ENCODE measurements at regions not wholly inside any gene's neighbourhood (a gene's known extent, or its start where the extent isn't known, plus 50 kb on each side); places are given as distances from the start of the nearest gene placed in this dataset.

DNA sequence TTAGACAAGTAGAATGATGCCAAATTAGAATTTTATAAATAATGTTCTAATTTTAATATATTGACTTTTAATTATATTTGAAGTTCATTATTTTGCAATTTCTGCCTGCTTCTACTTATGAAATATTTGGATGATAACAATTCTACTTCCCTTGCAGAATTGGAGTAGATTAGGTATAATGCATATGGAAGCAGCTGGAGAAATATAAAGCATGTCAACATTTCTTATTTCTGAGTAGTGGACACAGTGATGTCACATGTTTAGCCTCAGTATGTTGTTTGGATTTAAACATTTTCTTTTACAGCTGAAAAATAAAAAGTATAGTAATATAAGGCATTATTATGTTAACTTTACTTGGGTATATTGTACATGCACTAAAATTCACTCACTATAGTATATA is 344.2 kb upstream of the E2F7 start:
- H3K27ac ChIP-seq (ENCODE audit: low read depth, low read length): no peak overlapping the region
- DNase-seq (ENCODE audit: low read depth in 4 of 6, low spot score in 6 of 6): no peak
- no peaks in the 10 kb centered on the region for H3K27me3 ChIP-seq (ENCODE audit: control insufficient read depth, insufficient read depth, low read length)
- H3K4me1 ChIP-seq (ENCODE audit: control insufficient read depth, insufficient read depth, low read length): no peaks in the 10 kb centered on the region
- no peak overlapping the region for H3K4me3 ChIP-seq (ENCODE audit: low read depth, low read length)
- no peaks in the 10 kb centered on the region for H3K9me3 ChIP-seq (ENCODE audit: control insufficient read depth, insufficient read depth, low read length)
- H3K36me3 ChIP-seq (ENCODE audit: control insufficient read depth, insufficient read depth, low read length): no peaks in the 10 kb centered on the region

DNA sequence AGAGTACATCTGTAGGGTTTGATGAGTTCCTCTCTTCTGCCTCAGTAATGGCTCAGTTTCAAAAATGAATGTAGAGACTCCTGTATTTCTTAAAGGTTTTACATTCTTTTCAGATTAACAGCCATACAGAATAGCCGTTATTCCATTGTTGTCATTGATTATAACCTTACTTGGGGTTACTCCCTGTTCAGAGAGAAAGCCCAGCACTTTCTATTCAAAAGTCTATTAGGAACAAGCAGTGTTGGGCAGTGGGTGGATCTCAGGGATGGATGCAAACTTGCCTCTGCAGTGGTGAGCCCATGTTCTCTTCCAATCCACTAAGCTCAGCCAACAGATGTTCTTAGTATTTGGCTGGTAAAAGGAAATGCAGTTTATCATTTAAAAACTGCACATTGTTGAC is 342.6 kb upstream of the E2F7 start:
- Histone ChIP-seq H3K27ac (ENCODE audit: low read depth, low read length) (no peak overlapping the region), H3K27me3 (ENCODE audit: control insufficient read depth, insufficient read depth, low read length) (no peaks in the 10 kb centered on the region), H3K4me1 (ENCODE audit: control insufficient read depth, insufficient read depth, low read length) (no peaks in the 10 kb centered on the region), H3K4me3 (ENCODE audit: low read depth, low read length) (no peak overlapping the region), H3K9me3 (ENCODE audit: control insufficient read depth, insufficient read depth, low read length) (no peaks in the 10 kb centered on the region), H3K36me3 (ENCODE audit: control insufficient read depth, insufficient read depth, low read length) (no peaks in the 10 kb centered on the region)
- no peak for DNase-seq (ENCODE audit: low read depth in 4 of 6, low spot score in 6 of 6)
- WGBS (ENCODE audit: insufficient coverage): no CpG with 5 or more reads among the region's 1 CpG

DNA sequence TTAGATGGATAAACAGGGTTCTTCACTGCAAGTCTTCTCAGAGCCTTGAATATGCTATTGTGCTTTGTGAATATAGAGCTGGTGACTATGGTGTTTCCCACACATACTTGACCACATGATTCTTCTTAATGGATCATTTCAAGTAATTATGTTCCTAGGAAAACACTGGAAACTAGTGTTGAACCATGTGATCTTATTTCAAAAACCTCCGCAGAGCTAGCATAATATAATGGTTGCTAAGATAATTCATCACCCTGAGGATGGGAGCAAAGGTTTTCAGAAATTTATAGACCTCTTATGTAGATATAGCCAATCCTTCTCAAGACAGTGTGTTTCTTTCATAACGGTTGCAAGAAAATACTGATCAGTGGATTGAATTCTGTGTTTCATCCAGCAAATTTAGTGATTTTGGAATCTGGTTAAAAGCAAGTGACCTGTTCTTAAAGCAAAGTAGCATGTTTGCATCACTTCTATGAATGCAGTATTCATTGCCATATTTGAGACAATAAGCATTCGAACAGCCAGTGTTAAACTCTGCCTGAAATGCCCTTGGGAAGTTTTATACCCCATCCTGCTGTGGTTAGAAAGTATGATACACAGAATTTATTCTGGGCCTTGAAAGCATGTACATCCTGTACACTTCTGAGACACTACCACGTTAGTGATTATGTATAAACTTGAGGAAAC is 341.0 kb upstream of the E2F7 start:
- no CpG with 5 or more reads among the region's 4 CpGs for WGBS (ENCODE audit: insufficient coverage)
- Histone ChIP-seq H3K27ac (ENCODE audit: low read depth, low read length) (no peak overlapping the region), H3K36me3 (ENCODE audit: control insufficient read depth, insufficient read depth, low read length) (no peaks in the 10 kb centered on the region), H3K4me1 (ENCODE audit: control insufficient read depth, insufficient read depth, low read length) (no peaks in the 10 kb centered on the region), H3K27me3 (ENCODE audit: control insufficient read depth, insufficient read depth, low read length) (no peaks in the 10 kb centered on the region), H3K4me3 (ENCODE audit: low read depth, low read length) (no peak overlapping the region), H3K9me3 (ENCODE audit: control insufficient read depth, insufficient read depth, low read length) (no peaks in the 10 kb centered on the region)
- no peak for DNase-seq (ENCODE audit: low read depth in 4 of 6, low spot score in 6 of 6)

DNA sequence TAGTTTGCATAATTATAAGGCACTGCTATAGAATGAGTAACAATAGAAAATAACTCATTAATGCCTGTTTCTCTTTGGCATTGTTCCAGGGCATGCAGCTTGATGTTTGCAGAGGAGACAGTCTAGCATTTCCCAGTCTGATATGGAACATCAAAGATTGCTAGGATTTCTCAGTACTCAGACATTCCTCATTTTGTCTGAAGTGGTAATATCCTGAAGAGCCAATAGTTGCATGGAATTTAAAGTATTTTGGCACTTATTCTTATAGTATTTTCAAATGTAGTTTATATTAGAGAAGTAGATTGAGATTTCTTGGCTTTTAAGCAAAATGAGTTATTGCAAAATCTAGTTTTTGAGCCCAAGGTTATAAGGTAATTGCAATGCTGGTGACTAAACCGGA is 337.3 kb upstream of the E2F7 start:
- peak in 2 of 6 donors; percentile 66 to 87 for DNase-seq (ENCODE audit: low read depth in 4 of 6, low spot score in 6 of 6)
- Histone ChIP-seq H3K36me3 (ENCODE audit: control insufficient read depth, insufficient read depth, low read length) (no peaks in the 10 kb centered on the region), H3K27ac (ENCODE audit: low read depth, low read length) (no peak overlapping the region), H3K4me3 (ENCODE audit: low read depth, low read length) (no peak overlapping the region), H3K4me1 (ENCODE audit: control insufficient read depth, insufficient read depth, low read length) (no peaks in the 10 kb centered on the region), H3K9me3 (ENCODE audit: control insufficient read depth, insufficient read depth, low read length) (no peaks in the 10 kb centered on the region), H3K27me3 (ENCODE audit: control insufficient read depth, insufficient read depth, low read length) (no peaks in the 10 kb centered on the region)
- WGBS (ENCODE audit: insufficient coverage): no CpG with 5 or more reads among the region's 1 CpG

DNA sequence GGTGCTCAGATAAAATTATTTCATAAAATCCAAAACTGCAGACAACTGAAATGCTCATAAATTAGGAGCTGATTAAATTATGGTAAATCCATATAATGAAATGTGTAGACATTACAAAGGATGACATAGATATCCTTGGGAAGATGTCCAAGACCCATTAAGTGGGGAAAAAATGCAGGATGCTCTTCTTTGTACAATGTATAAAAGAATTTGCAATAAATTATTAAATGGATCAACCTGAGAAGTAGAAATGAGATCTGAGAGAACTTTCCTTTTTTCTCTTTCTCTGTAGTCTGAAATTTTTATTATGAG is 336.4 kb upstream of the E2F7 start:
- DNase-seq (ENCODE audit: low read depth in 4 of 6, low spot score in 6 of 6): no peak
- Histone ChIP-seq H3K9me3 (ENCODE audit: control insufficient read depth, insufficient read depth, low read length) (no peaks in the 10 kb centered on the region), H3K4me1 (ENCODE audit: control insufficient read depth, insufficient read depth, low read length) (no peaks in the 10 kb centered on the region), H3K36me3 (ENCODE audit: control insufficient read depth, insufficient read depth, low read length) (no peaks in the 10 kb centered on the region), H3K27me3 (ENCODE audit: control insufficient read depth, insufficient read depth, low read length) (no peaks in the 10 kb centered on the region), H3K27ac (ENCODE audit: low read depth, low read length) (no peak overlapping the region), H3K4me3 (ENCODE audit: low read depth, low read length) (no peak overlapping the region)

DNA sequence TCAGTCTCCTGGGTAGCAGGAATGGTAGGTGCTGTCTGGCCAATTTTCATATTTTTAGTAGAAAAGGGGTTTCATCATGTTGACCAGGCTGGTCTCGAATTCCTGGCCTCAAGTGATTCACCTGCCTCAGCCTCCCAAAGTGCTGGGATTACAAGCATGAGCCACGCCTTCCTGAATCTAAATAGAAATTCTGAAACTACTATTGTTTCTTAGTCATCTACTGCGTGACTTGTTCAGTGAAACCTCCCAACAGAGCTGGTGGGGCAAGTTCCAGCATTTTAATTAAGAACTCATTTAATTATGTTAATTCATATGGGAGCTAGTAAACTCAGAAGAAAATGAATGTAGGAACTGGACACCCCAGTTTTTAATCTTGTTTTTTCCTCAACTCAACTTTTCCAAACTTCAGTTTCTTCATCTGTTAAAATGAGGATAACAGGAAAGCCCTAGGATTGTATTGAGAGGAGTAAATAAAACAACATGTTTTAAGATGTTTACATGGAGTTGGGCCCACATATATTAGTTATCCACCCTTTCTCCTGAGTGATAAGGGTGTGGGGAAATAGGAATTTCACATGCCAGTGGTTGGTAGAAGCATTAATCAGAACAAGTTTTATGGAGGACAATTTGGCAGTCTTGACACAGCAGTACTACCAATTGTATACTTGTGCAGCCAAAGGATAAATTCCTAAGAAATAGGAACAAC is 335.8 kb upstream of the E2F7 start:
- DNase-seq (ENCODE audit: low read depth in 4 of 6, low spot score in 6 of 6): no peak

DNA sequence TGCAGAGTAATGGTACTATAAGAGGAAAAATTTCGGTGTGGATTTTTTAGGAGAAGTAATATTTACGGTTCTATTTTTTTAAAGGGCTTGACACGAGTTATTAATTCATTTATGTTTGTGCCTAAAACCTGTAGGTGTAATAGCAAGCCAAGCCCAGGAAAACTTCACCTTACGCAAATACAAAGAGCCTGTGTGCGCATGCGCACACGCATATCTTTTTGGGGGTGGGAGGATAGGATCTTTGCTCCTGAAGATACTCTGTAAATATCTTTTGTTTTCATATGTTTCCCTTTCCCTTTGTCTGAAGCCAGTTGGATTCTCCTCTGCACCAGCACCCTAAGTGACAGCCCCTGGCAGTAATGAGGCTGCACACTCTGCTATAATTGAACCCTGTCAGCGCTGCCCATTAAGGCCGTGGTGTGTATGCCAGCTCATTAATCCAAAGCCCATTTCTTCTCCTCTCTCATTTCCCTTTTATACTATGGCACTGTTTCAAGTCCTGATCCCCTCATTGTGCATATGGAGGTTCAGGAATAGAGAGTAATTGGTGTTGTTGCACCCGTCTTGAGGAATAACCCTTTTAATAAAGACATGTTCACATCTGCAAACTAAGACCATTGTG is 327.2 kb upstream of the E2F7 start:
- H3K36me3 ChIP-seq (ENCODE audit: control insufficient read depth, insufficient read depth, low read length): no peaks in the 10 kb centered on the region
- H3K4me1 ChIP-seq (ENCODE audit: control insufficient read depth, insufficient read depth, low read length): no peaks in the 10 kb centered on the region
- H3K9me3 ChIP-seq (ENCODE audit: control insufficient read depth, insufficient read depth, low read length): no peaks in the 10 kb centered on the region
- H3K27me3 ChIP-seq (ENCODE audit: control insufficient read depth, insufficient read depth, low read length): no peaks in the 10 kb centered on the region
- peak in 2 of 6 donors; percentile 74 to 83 for DNase-seq (ENCODE audit: low read depth in 4 of 6, low spot score in 6 of 6)
- H3K4me3 ChIP-seq (ENCODE audit: low read depth, low read length): no peak overlapping the region
- WGBS (ENCODE audit: insufficient coverage): 74% methylated on average over 3 of the region's 10 CpGs
- H3K27ac ChIP-seq (ENCODE audit: low read depth, low read length): no peak overlapping the region

More for the DNA sequence above, 335.8 kb upstream of the E2F7 start:
- no peaks in the 10 kb centered on the region for H3K9me3 ChIP-seq (ENCODE audit: control insufficient read depth, insufficient read depth, low read length)
- no peak overlapping the region for H3K4me3 ChIP-seq (ENCODE audit: low read depth, low read length)
- H3K4me1 ChIP-seq (ENCODE audit: control insufficient read depth, insufficient read depth, low read length): no peaks in the 10 kb centered on the region
- H3K27ac ChIP-seq (ENCODE audit: low read depth, low read length): no peak overlapping the region
- H3K36me3 ChIP-seq (ENCODE audit: control insufficient read depth, insufficient read depth, low read length): no peaks in the 10 kb centered on the region
- 100% methylated on average over 2 of the region's 3 CpGs for WGBS (ENCODE audit: insufficient coverage)
- H3K27me3 ChIP-seq (ENCODE audit: control insufficient read depth, insufficient read depth, low read length): no peaks in the 10 kb centered on the region

DNA sequence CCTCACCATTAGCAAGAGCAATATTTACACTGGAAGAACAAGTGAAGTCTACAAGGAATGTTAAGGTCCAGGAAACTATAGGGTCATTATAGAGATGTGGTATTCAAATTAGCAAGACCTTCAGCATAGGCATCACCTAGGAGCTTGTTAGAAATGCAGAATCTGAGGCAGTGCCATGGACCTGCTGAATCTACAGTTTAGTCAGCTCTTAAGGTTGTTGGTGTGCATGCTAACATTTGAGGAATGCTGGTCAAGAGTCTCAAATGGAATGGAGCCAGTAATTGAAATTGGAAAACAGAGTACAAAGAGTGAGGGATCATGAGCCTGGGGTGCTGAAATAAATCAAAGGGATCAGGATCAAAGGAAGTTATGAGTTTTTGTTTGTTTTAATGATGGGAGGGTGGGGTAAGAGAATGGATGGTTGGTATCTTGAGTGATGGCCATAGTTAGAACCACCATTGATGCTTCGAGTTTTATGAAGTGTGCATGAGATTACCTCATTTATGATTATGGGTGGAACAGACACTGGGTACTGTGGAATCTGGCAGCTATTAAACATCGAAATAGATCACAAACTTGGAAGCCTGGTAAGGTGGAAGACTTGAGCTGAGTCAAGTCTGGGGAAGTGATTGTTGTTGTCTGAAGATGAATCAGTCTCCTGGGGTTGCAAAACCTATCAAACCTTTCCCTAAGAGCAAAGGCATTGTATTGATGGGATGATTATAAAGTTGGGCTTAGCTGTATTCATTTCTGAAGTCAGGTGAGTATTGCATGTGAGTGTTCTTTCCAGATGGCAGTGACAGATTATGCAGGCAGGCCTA is 323.3 kb upstream of the E2F7 start:
- DNase-seq (ENCODE audit: low read depth in 4 of 6, low spot score in 6 of 6): peak in 1 of 6 donors; percentile 32
- Histone ChIP-seq H3K27me3 (ENCODE audit: control insufficient read depth, insufficient read depth, low read length) (no peaks in the 10 kb centered on the region), H3K9me3 (ENCODE audit: control insufficient read depth, insufficient read depth, low read length) (no peaks in the 10 kb centered on the region), H3K27ac (ENCODE audit: low read depth, low read length) (no peak overlapping the region), H3K36me3 (ENCODE audit: control insufficient read depth, insufficient read depth, low read length) (no peaks in the 10 kb centered on the region), H3K4me3 (ENCODE audit: low read depth, low read length) (no peak overlapping the region), H3K4me1 (ENCODE audit: control insufficient read depth, insufficient read depth, low read length) (no peaks in the 10 kb centered on the region)
- WGBS (ENCODE audit: insufficient coverage): 79% methylated on average over 2 of the region's 2 CpGs

DNA sequence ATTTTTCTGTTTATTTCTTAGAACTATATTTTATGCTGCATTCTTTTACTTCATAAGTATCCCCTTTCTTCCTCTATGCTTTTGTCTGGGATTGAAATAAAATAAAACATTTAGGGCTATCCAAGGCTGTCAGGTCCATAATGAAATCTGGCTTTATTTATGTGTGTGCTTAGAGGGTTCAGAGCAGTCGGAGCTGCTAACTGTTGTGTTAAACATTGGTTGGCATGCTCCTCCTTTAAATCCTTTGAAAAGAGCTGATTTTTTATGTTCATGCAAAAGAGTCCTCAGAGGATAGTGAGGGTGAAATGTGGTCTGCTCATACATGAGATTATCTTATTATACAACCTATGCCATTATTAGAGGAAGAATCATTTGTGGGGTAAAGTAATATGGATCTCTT is 322.3 kb upstream of the E2F7 start:
- H3K4me3 ChIP-seq (ENCODE audit: low read depth, low read length): no peak overlapping the region
- H3K27me3 ChIP-seq (ENCODE audit: control insufficient read depth, insufficient read depth, low read length): no peaks in the 10 kb centered on the region
- no peak overlapping the region for H3K27ac ChIP-seq (ENCODE audit: low read depth, low read length)
- no peaks in the 10 kb centered on the region for H3K36me3 ChIP-seq (ENCODE audit: control insufficient read depth, insufficient read depth, low read length)
- no peaks in the 10 kb centered on the region for H3K4me1 ChIP-seq (ENCODE audit: control insufficient read depth, insufficient read depth, low read length)
- H3K9me3 ChIP-seq (ENCODE audit: control insufficient read depth, insufficient read depth, low read length): no peaks in the 10 kb centered on the region
- DNase-seq (ENCODE audit: low read depth in 4 of 6, low spot score in 6 of 6): peak in 2 of 6 donors; percentile 44 to 76
- 71% methylated on average over 1 of the region's 1 CpG for WGBS (ENCODE audit: insufficient coverage)

Measured in spinal cord (tissue), 9 donors.